Upper lobe of left lung (tissue), 6 donors: ENCODE measurements at regions not wholly inside any gene's neighbourhood (a gene's known extent, or its start where the extent isn't known, plus 50 kb on each side); places are given as distances from the start of the nearest gene placed in this dataset.

ENCODE experiments used
- ATAC-seq, 2 donors: fragments of 200-7000 bp; cut with Tn5 transposase; one replicate each; pipeline ENCODE4 v1.9.1; 2022; ENCODE audit warnings: mild to moderate bottlenecking in 2 of 2, moderate library complexity in 2 of 2; ENCODE audit not compliant: low FRiP score in 2 of 2
- DNase-seq, 2 donors: peaks; one replicate each; pipeline ENCODE4 v3.0.0-alpha.2; 2019 to 2020
- H3K27ac ChIP-seq, 4 donors: fragments of 200-600 bp; sonication (generic); one replicate each; pipeline ENCODE4 v1.5.1; 2016 to 2019
- H3K27me3 ChIP-seq, 4 donors: fragments of 200-600 bp; sonication (generic); one replicate each; pipeline ENCODE4 v1.5.1; 2017 to 2019
- H3K36me3 ChIP-seq, 4 donors: fragments of 200-600 bp; sonication (generic); one replicate each; pipeline ENCODE4 v1.5.1; 2016 to 2019
- H3K4me1 ChIP-seq, 4 donors: fragments of 200-600 bp; sonication (generic); one replicate each; pipeline ENCODE4 v1.5.1; 2018 to 2019
- H3K4me3 ChIP-seq, 4 donors: fragments of 200-600 bp; sonication (generic); one replicate each; pipeline ENCODE4 v1.5.1; 2017 to 2019; ENCODE audit warnings: mild to moderate bottlenecking in 2 of 4, moderate library complexity in 1 of 4
- H3K9me3 ChIP-seq, 4 donors: fragments of 200-600 bp; sonication (generic); one replicate each; pipeline ENCODE4 v1.5.1; 2018 to 2019
- CTCF ChIP-seq, 6 experiments: fragments of 450-650 bp in 4 of 6; fragments of 200-600 bp in 2 of 6; sonication (generic) in 2 of 6; IDR thresholded peaks; one replicate each; pipeline ENCODE4 v1.5.1; 2016 to 2019; ENCODE audit warnings: antibody characterized with exemption in 6 of 6
- EP300 ChIP-seq, 4 donors: sonication (generic); formaldehyde crosslinking; IDR thresholded peaks; one replicate each; pipeline ENCODE4 v1.5.1; 2017; ENCODE audit warnings: antibody characterized with exemption in 4 of 4, control low read depth in 2 of 4
- POLR2A ChIP-seq, 4 donors: fragments of 450-650 bp; IDR thresholded peaks; one replicate each; pipeline ENCODE4 v1.5.1; 2016 to 2017; ENCODE audit warnings: antibody characterized with exemption in 4 of 4, mild to moderate bottlenecking in 2 of 4
- POLR2AphosphoS5 ChIP-seq, 2 donors: sonication (generic); formaldehyde crosslinking; IDR thresholded peaks; one replicate each; pipeline ENCODE4 v1.5.1; 2017; ENCODE audit warnings: antibody characterized with exemption in 2 of 2
- WGBS, 2 donors: methylation state at CpG; one replicate each; pipeline ENCODE4 v1.1.5; 2017 to 2018; 5-methylcytosine and 5-hydroxymethylcytosine counted together
- donor health status: DM: no; HTN: no; CAD: no; lungs with moderate emphysema.
- donor health status: DM: no; HTN: yes; CAD: no; lungs with severe emphysema.

GRCh38 chr3:26449996-26450395 lies 172.6 kb upstream of the LRRC3B start:
- no peaks in the 10 kb centered on the region for H3K9me3 ChIP-seq
- no peak overlapping the region for H3K4me3 ChIP-seq
- H3K27me3 ChIP-seq = no peaks in the 10 kb centered on the region
- ATAC-seq = no peak
- H3K4me1 ChIP-seq = no peaks in the 10 kb centered on the region
- no peaks in the 10 kb centered on the region for H3K36me3 ChIP-seq
- no peak overlapping the region for H3K27ac ChIP-seq
- DNase-seq = no peak
- WGBS, 2 donors = 37 to 53% methylated on average over 3 of the region's 3 CpGs
- TF ChIP-seq POLR2A (IDR thresholded peaks at IDR 0.05) (no peak), POLR2AphosphoS5 (IDR thresholded peaks at IDR 0.05) (no peak), CTCF (IDR thresholded peaks at IDR 0.05) (no peak), EP300 (IDR thresholded peaks at IDR 0.05) (no peak)

- Histone ChIP-seq H3K27me3 (no peaks in the 10 kb centered on the region), H3K4me1 (no peaks in the 10 kb centered on the region)
- 59 to 61% methylated on average over 2 of the region's 2 CpGs for WGBS, 2 donors
Observed at GRCh38 chr3:26452363-26452762, 170.2 kb upstream of the LRRC3B start.

GRCh38 chr3:26460985-26461384 lies 161.6 kb upstream of the LRRC3B start:
- ATAC-seq (no peak), DNase-seq (no peak)
- H3K4me3 ChIP-seq = no peak overlapping the region
- TF ChIP-seq CTCF (IDR thresholded peaks at IDR 0.05) (no peak), POLR2AphosphoS5 (IDR thresholded peaks at IDR 0.05) (no peak), POLR2A (IDR thresholded peaks at IDR 0.05) (no peak), EP300 (IDR thresholded peaks at IDR 0.05) (no peak)
- H3K27me3 ChIP-seq = no peaks in the 10 kb centered on the region
- H3K4me1 ChIP-seq = no peaks in the 10 kb centered on the region
- H3K36me3 ChIP-seq = no peaks in the 10 kb centered on the region
- WGBS, 2 donors = 58 to 62% methylated on average over 3 of the region's 3 CpGs
- no peaks in the 10 kb centered on the region for H3K9me3 ChIP-seq
- no peak overlapping the region for H3K27ac ChIP-seq

More at GRCh38 chr3:26452363-26452762, 170.2 kb upstream of the LRRC3B start:
- no peak overlapping the region for H3K4me3 ChIP-seq
- H3K27ac ChIP-seq = no peak overlapping the region
- no peaks in the 10 kb centered on the region for H3K36me3 ChIP-seq
- no peak for TF ChIP-seq CTCF (IDR thresholded peaks at IDR 0.05)
- TF ChIP-seq EP300 (IDR thresholded peaks at IDR 0.05) = no peak
- TF ChIP-seq POLR2AphosphoS5 (IDR thresholded peaks at IDR 0.05) = no peak
- TF ChIP-seq POLR2A (IDR thresholded peaks at IDR 0.05) = no peak
- no peaks in the 10 kb centered on the region for H3K9me3 ChIP-seq
- DNase-seq (no peak), ATAC-seq (no peak)

- Histone ChIP-seq H3K4me1 (no peaks in the 10 kb centered on the region), H3K27ac (no peak overlapping the region), H3K36me3 (no peaks in the 10 kb centered on the region), H3K27me3 (no peaks in the 10 kb centered on the region), H3K4me3 (no peak overlapping the region), H3K9me3 (no peaks in the 10 kb centered on the region)
- ATAC-seq = no peak
- WGBS, 2 donors = 84 to 88% methylated on average over 6 of the region's 6 CpGs
- no peak for DNase-seq
- no peak for TF ChIP-seq EP300 (IDR thresholded peaks at IDR 0.05)
Observed at GRCh38 chr3:26472345-26472744, 150.2 kb upstream of the LRRC3B start.

GRCh38 chr3:26474706-26475105 lies 147.9 kb upstream of the LRRC3B start:
- H3K4me3 ChIP-seq = no peak overlapping the region
- no peak overlapping the region for H3K27ac ChIP-seq
- H3K27me3 ChIP-seq = no peaks in the 10 kb centered on the region
- DNase-seq (no peak), ATAC-seq (no peak)
- 88 to 97% methylated on average over 3 of the region's 3 CpGs for WGBS, 2 donors
- TF ChIP-seq POLR2A (IDR thresholded peaks at IDR 0.05) (no peak), POLR2AphosphoS5 (IDR thresholded peaks at IDR 0.05) (no peak), CTCF (IDR thresholded peaks at IDR 0.05) (no peak), EP300 (IDR thresholded peaks at IDR 0.05) (no peak)
- H3K9me3 ChIP-seq = peaks cover 0 to 1% (median 0%) of the 10 kb centered on the region in 4 donors
- H3K4me1 ChIP-seq = no peaks in the 10 kb centered on the region
- H3K36me3 ChIP-seq = no peaks in the 10 kb centered on the region
